Thymus (tissue), 11 donors: ENCODE measurements at regions not wholly inside any gene's neighbourhood (a gene's known extent, or its start where the extent isn't known, plus 50 kb on each side); places are given as distances from the start of the nearest gene placed in this dataset.
"Not testable (repeated sequence)": the region's sequence is repeated elsewhere in the genome, so short reads cannot be mapped to it uniquely, and the experiment has no call there.

Experiments
- DNase-seq, 9 donors: peaks; one replicate each; pipeline ENCODE4 v3.0.0-alpha.2; 2013; ENCODE audit warnings: low spot score in 9 of 9, low read depth in 6 of 9, missing footprints in 1 of 9
- H3K27ac ChIP-seq, 2 donors: one replicate each; pipeline ENCODE4 v1.5.1; 2013; ENCODE audit warnings: control low read depth in 1 of 2, low read depth in 1 of 2, low read length in 1 of 2, mild to moderate bottlenecking in 1 of 2, moderate library complexity in 1 of 2
- H3K27me3 ChIP-seq, 2 donors: one replicate each; pipeline ENCODE4 v1.5.1; 2013; ENCODE audit warnings: low read length in 1 of 2; ENCODE audit not compliant: control insufficient read depth in 2 of 2, insufficient read depth in 1 of 2
- H3K36me3 ChIP-seq, 2 donors: one replicate each; pipeline ENCODE4 v1.5.1; 2013; ENCODE audit warnings: low read length in 1 of 2, mild to moderate bottlenecking in 1 of 2, moderate library complexity in 1 of 2; ENCODE audit not compliant: control insufficient read depth in 2 of 2, insufficient read depth in 2 of 2
- H3K4me1 ChIP-seq, 2 donors: one replicate each; pipeline ENCODE4 v1.5.1; 2013; ENCODE audit warnings: low read length in 2 of 2; ENCODE audit not compliant: control insufficient read depth in 2 of 2, insufficient read depth in 2 of 2
- H3K4me3 ChIP-seq, 2 donors: one replicate each; pipeline ENCODE4 v1.5.1; 2013; ENCODE audit warnings: low read length in 2 of 2, control low read depth in 1 of 2, mild to moderate bottlenecking in 1 of 2
- H3K9me3 ChIP-seq, 2 donors: one replicate each; pipeline ENCODE4 v1.5.1; 2013; ENCODE audit warnings: low read length in 1 of 2, mild to moderate bottlenecking in 1 of 2; ENCODE audit not compliant: control insufficient read depth in 2 of 2, insufficient read depth in 1 of 2
- WGBS: extraction: QIAGEN DNeasy Blood & Tissue Kit; methylation state at CpG from one replicate; pipeline ENCODE4 v1.1.7; 2013; 5-methylcytosine and 5-hydroxymethylcytosine counted together
- donor health status: healthy.

GRCh38 chr2:83282043-83282795 lies 1176.9 kb downstream of the SUCLG1 start:
- Histone ChIP-seq H3K27me3 (no peaks in the 10 kb centered on the region), H3K36me3 (no peaks in the 10 kb centered on the region), H3K4me3 (no peak overlapping the region), H3K27ac (no peak overlapping the region), H3K4me1 (no peaks in the 10 kb centered on the region), H3K9me3 (no peaks in the 10 kb centered on the region)
- DNase-seq, result no peak
- WGBS, result 93% methylated on average over 6 of the region's 6 CpGs

GRCh38 chr2:83280391-83280790 lies 1178.7 kb downstream of the SUCLG1 start:
- Histone ChIP-seq H3K27me3 (no peaks in the 10 kb centered on the region), H3K36me3 (no peaks in the 10 kb centered on the region), H3K27ac (no peak overlapping the region), H3K4me3 (no peak overlapping the region), H3K9me3 (no peaks in the 10 kb centered on the region), H3K4me1 (no peaks in the 10 kb centered on the region)
- 94% methylated on average over 1 of the region's 1 CpG for WGBS
- no peak for DNase-seq

DNA sequence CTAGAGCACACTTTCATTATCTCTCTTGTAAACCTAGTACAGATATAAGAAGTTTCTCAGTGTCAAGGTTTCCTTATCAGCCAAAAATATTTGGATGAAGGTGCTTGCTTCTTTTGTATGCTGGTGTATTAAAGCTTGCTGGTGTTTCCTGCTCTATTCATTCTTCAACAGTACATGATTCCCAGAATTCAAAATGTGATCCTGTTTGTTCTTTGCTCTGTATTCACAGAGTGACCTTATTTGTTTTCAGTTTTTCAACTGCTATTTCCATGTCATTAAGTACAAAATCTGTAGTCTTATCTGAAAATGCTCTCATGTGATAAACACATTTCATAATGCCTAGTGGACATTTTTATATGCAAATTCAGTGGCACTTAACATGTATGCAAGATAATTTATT lies 1185.8 kb downstream of the SUCLG1 start:
- Histone ChIP-seq H3K9me3 (no peaks in the 10 kb centered on the region), H3K27me3 (no peaks in the 10 kb centered on the region), H3K4me3 (no peak overlapping the region), H3K36me3 (no peaks in the 10 kb centered on the region), H3K4me1 (no peaks in the 10 kb centered on the region), H3K27ac (no peak overlapping the region)
- no peak for DNase-seq

DNA sequence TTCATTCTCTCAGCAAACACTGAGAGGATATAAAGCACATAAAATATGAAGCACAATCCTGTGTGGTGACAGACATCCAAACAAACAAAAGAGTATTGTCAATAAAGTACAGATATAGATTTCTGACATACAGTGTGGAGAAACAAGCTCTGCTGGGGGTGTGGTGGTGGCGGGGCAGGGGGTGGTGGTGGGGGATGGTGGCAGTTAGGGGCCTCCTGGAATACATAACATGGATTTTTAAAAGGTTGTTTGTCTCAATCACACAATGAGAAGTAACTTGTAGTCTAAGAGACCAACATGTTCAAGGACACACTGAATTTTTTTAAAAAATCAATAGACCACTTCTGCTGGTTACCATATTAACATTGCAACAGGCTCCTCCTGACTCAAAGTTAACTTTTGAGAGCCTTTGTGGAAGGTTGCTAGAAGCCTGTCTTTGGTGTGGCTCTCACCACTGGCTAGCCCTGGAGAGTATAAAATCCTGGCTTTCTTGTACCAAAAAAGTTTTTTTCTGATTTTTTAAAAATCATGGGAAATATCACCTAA lies 1197.4 kb downstream of the SUCLG1 start:
- no peaks in the 10 kb centered on the region for H3K27me3 ChIP-seq
- 76% methylated on average over 1 of the region's 1 CpG for WGBS
- H3K4me1 ChIP-seq, result no peaks in the 10 kb centered on the region
- no peaks in the 10 kb centered on the region for H3K36me3 ChIP-seq
- no peak for DNase-seq
- H3K9me3 ChIP-seq, result no peaks in the 10 kb centered on the region
- no peak overlapping the region for H3K27ac ChIP-seq
- H3K4me3 ChIP-seq, result no peak overlapping the region

DNA sequence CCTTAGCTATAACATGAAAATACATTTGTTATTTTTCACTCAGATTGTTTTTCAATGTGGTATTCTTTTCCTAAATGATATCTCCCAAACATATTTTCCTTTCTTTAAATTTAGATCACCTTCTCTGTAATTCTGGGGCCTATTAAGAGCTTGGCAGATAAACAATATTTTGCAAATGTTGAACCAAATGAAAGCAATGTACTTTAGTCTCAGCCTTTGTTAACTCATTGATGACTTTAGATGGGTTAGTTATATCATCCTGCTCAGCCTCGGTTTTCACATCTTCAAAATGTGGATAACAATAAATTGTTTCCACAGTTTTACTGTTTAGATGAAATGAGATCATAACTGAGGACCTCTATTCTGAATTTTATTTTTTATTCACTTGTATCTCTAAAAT lies 1205.2 kb downstream of the SUCLG1 start:
- no peaks in the 10 kb centered on the region for H3K9me3 ChIP-seq
- WGBS, result 82% methylated on average over 1 of the region's 1 CpG
- H3K4me1 ChIP-seq, result no peaks in the 10 kb centered on the region
- no peaks in the 10 kb centered on the region for H3K36me3 ChIP-seq
- no peak overlapping the region for H3K4me3 ChIP-seq
- DNase-seq, result no peak
- H3K27me3 ChIP-seq, result no peaks in the 10 kb centered on the region
- H3K27ac ChIP-seq, result no peak overlapping the region

DNA sequence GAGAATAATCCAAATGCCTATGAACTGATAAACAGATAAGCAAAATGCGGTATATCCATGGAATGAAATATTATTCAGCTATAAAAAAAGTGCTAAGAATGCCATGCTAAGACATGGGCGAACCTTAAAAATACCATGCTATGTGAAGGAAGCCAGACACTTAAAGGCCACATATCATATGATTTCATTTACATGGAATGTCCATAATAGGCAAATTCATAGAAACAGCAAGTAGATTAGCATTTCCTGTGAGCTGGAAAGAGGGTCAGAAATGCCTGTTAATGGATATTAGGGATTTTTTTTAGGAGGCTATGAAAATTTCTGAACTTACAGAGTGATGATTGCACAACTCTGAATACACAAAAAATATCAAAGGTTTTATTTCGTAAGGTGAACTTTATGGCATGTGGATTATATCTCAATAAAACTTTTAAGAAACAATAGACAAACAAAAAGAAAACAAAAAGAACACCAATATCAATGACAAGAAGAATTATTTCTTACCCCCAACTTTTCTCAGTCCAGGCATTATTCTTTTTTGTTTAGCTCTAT lies 1207.7 kb downstream of the SUCLG1 start:
- no peak for DNase-seq
- no peak overlapping the region for H3K27ac ChIP-seq
- H3K36me3 ChIP-seq, result no peaks in the 10 kb centered on the region
- no peaks in the 10 kb centered on the region for H3K27me3 ChIP-seq
- peaks cover 0 to 2% of the 10 kb centered on the region in 2 donors for H3K9me3 ChIP-seq
- H3K4me1 ChIP-seq, result no peaks in the 10 kb centered on the region
- H3K4me3 ChIP-seq, result no peak overlapping the region
- 94% methylated on average over 3 of the region's 3 CpGs for WGBS

DNA sequence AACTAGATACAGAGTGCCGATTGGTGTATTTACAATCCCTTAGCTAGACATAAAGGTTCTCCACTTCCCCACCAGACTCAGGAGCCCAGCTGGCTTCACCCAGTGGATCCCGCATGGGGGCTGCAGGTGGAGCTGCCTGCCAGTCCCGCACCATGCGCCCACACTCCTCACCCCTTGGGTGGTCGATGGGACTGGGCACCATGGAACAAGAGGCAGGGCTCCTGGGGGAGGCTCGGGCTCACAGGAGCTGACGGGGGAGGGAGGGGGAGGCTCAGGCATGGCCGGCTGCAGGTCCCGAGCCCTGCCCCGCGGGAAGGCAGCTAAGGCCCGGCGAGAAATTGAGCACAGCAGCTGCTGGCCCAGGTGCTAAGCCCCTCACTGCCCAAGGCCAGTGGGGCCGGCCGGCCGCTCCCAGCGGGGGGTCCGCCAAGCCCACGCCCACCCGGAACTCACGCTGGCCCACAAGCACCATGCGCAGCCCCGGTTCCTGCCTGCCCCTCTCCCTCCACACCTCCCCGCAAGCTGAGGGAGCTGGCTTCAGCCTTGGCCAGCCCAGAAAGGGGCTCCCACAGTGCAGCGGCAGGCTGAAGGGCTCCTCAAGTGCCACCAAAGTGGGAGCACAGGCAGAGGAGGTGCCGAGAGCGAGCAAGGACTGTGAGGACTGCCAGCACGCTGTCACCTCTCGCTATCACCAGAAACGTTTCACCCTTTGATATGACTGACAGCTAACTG lies 1213.1 kb downstream of the SUCLG1 start:
- WGBS, result 97% methylated on average over 30 of the region's 30 CpGs
- not testable (repeated sequence) for DNase-seq

GRCh38 chr2:83240611-83241010 lies 1218.5 kb downstream of the SUCLG1 start:
- no peaks in the 10 kb centered on the region for H3K4me1 ChIP-seq
- 84% methylated on average over 2 of the region's 2 CpGs for WGBS

More for the DNA sequence above, 1213.1 kb downstream of the SUCLG1 start:
- H3K9me3 ChIP-seq, result peaks cover 0 to 13% of the 10 kb centered on the region in 2 donors
- not testable (repeated sequence) for H3K27me3 ChIP-seq, H3K36me3 ChIP-seq, H3K4me1 ChIP-seq, H3K27ac ChIP-seq, H3K4me3 ChIP-seq

DNA sequence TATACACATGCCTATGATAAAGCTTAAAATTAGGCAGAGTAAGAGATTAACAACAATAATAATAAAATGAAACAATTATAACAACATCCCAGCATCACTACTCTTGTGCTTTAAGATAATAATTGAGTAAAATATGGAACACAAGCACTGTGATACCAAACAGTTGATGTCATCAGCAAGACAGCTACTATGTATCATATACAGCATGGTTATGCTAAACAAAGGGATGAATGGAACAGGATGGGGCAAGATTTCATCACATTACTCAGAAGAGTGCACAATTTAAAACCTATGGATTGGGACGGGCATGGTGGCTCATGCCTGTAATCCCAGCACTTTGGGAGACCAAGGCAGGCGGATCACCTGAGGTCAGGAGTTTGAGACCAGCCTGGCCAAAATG lies 1221.0 kb downstream of the SUCLG1 start:
- Histone ChIP-seq H3K27me3 (no peaks in the 10 kb centered on the region), H3K27ac (no peak overlapping the region), H3K4me3 (no peak overlapping the region), H3K9me3 (no peaks in the 10 kb centered on the region), H3K36me3 (no peaks in the 10 kb centered on the region), H3K4me1 (no peaks in the 10 kb centered on the region)
- WGBS, result 97% methylated on average over 2 of the region's 2 CpGs
- no peak for DNase-seq

More at GRCh38 chr2:83240611-83241010, 1218.5 kb downstream of the SUCLG1 start:
- no peak overlapping the region for H3K4me3 ChIP-seq
- DNase-seq, result no peak
- H3K9me3 ChIP-seq, result peaks cover 0 to 3% of the 10 kb centered on the region in 2 donors
- H3K36me3 ChIP-seq, result no peaks in the 10 kb centered on the region
- no peak overlapping the region for H3K27ac ChIP-seq
- no peaks in the 10 kb centered on the region for H3K27me3 ChIP-seq
